GM21737 (cell line): ENCODE measurements at regions not wholly inside any gene's neighbourhood (a gene's known extent, or its start where the extent isn't known, plus 50 kb on each side); places are given as distances from the start of the nearest gene placed in this dataset.

Source experiments
- ATAC-seq: cut with Tn5 transposase; IDR thresholded peaks from one replicate; pipeline ENCODE4 v1.9.1; 2021; ENCODE audit warnings: mild to moderate bottlenecking, moderate library complexity; ENCODE audit not compliant: unreplicated experiment

GRCh38 chr2:103660519-103660918 lies 898.7 kb downstream of the TMEM182 start:
- ATAC-seq: no peak

GRCh38 chr2:103660947-103661346 lies 899.1 kb downstream of the TMEM182 start:
- ATAC-seq: no peak

GRCh38 chr2:103664690-103665089 lies 902.9 kb downstream of the TMEM182 start:
- ATAC-seq: no peak

GRCh38 chr2:103667335-103667884 lies 905.6 kb downstream of the TMEM182 start:
- no peak for ATAC-seq

- ATAC-seq: no peak
Observed at GRCh38 chr2:103669531-103669930, 907.7 kb downstream of the TMEM182 start.
